ENCODE measurements at regions not wholly inside any gene's neighbourhood (a gene's known extent, or its start where the extent isn't known, plus 50 kb on each side); places are given as distances from the start of the nearest gene placed in this dataset.

DNA sequence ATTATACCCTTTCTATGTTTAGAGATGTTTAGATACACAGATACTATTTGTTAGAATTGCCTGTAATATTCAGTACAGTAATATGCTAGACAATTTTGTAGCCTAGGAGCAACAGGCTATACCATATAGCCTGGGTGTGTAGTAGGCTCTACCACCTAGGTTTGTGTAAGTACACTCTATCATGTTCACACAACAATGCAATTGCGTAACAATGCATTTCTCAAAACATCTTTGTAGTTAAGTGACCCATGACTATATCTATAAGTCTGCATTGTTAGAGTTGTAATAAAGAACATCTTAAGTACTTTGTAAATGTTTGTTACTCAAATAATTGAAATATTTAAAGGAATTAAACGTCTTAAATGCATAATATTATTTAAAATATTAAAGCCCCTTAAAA lies 379.3 kb downstream of the PPP3CA start:
- TF ChIP-seq, protein P1, sequence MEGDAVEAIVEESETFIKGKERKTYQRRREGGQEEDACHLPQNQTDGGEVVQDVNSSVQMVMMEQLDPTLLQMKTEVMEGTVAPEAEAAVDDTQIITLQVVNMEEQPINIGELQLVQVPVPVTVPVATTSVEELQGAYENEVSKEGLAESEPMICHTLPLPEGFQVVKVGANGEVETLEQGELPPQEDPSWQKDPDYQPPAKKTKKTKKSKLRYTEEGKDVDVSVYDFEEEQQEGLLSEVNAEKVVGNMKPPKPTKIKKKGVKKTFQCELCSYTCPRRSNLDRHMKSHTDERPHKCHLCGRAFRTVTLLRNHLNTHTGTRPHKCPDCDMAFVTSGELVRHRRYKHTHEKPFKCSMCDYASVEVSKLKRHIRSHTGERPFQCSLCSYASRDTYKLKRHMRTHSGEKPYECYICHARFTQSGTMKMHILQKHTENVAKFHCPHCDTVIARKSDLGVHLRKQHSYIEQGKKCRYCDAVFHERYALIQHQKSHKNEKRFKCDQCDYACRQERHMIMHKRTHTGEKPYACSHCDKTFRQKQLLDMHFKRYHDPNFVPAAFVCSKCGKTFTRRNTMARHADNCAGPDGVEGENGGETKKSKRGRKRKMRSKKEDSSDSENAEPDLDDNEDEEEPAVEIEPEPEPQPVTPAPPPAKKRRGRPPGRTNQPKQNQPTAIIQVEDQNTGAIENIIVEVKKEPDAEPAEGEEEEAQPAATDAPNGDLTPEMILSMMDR (conservative IDR thresholded peaks at IDR 0.05; ENCODE audit: low read depth, low read length) = no peak
- TF ChIP-seq RAD21 (IDR thresholded peaks at IDR 0.05; ENCODE audit: low read length) = no peak
- no peak for TF ChIP-seq POLR2A (IDR thresholded peaks at IDR 0.05; ENCODE audit: low read depth, low read length)
- TF ChIP-seq, protein P2, sequence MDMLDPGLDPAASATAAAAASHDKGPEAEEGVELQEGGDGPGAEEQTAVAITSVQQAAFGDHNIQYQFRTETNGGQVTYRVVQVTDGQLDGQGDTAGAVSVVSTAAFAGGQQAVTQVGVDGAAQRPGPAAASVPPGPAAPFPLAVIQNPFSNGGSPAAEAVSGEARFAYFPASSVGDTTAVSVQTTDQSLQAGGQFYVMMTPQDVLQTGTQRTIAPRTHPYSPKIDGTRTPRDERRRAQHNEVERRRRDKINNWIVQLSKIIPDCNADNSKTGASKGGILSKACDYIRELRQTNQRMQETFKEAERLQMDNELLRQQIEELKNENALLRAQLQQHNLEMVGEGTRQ (IDR thresholded peaks at IDR 0.05; ENCODE audit: low read depth, low read length) = no peak
- TF ChIP-seq FOS (IDR thresholded peaks at IDR 0.05; ENCODE audit: low read depth, low read length) = no peak
- peak; percentile 81 for TF ChIP-seq CEBPB (IDR thresholded peaks at IDR 0.05; ENCODE audit: low read depth, low read length)
- no peak for TF ChIP-seq MAZ (IDR thresholded peaks at IDR 0.05; ENCODE audit: borderline replicate concordance, low read depth, low read length)
- no peak for TF ChIP-seq BHLHE40 (IDR thresholded peaks at IDR 0.05; ENCODE audit: low read depth, low read length)
- TF ChIP-seq RFX5 (IDR thresholded peaks at IDR 0.05; ENCODE audit: low read depth, low read length) = no peak

Measured in IMR-90 (cell line).